SK-N-SH (cell line): ENCODE measurements at regions not wholly inside any gene's neighbourhood (a gene's known extent, or its start where the extent isn't known, plus 50 kb on each side); places are given as distances from the start of the nearest gene placed in this dataset.

Source experiments
- CTCF ChIA-PET: fragments of 300-600, 350-600 bp; formaldehyde crosslinking; extraction: SDS; loops from one replicate; lab custom pipeline; 2021; lab: Yijun Ruan, JAX
- POLR2A ChIA-PET: fragments of 350-600 bp; sonication (Branson Sonifier 250); formaldehyde crosslinking; extraction: SDS; loops from one replicate; lab custom pipeline; 2020; ENCODE audit warnings: antibody characterized with exemption, inconsistent platforms; lab: Yijun Ruan, JAX
- DNase-seq: peaks from one replicate; pipeline ENCODE4 v3.0.0; 2012
- H2AFZ ChIP-seq: fragments of 200-600 bp; sonication (generic); 2 replicates; pipeline ENCODE4 v1.8.1; 2016; ENCODE audit warnings: antibody characterized with exemption, mild to moderate bottlenecking, low read depth
- H3F3A ChIP-seq: fragments of 200-600 bp; sonication (generic); replicated peaks from 2 replicates; pipeline ENCODE3; 2016; ENCODE audit warnings: antibody characterized with exemption, mild to moderate bottlenecking; ENCODE audit not compliant: insufficient read depth
- H3K27ac ChIP-seq, 2 experiments: fragments of 200-500 bp in 1 of 2; fragments of 200-600 bp in 1 of 2; sonication (Bioruptor generic) in 1 of 2; sonication (generic), shearing (Covaris generic) in 1 of 2; 2 replicates each; pipeline versions ENCODE4 v1.5.1 to v1.6.1; 2014 to 2016; ENCODE audit warnings: low read depth in 2 of 2, inconsistent platforms in 1 of 2, low read length in 1 of 2, mild to moderate bottlenecking in 1 of 2, mixed read lengths in 1 of 2
- H3K27me3 ChIP-seq: fragments of 200-600 bp; sonication (generic), shearing (Covaris generic); 2 replicates; pipeline ENCODE4 v1.6.1; 2016; ENCODE audit warnings: mixed run types; ENCODE audit not compliant: insufficient read depth
- H3K36me3 ChIP-seq, 2 experiments: fragments of 200-500 bp in 1 of 2; fragments of 200-600 bp in 1 of 2; sonication (Bioruptor generic) in 1 of 2; sonication (generic) in 1 of 2; replicated peaks in 1 of 2; 2 replicates each; pipeline versions ENCODE3 to v1.5.1; 2014 to 2016; ENCODE audit warnings: low read length in 1 of 2, mild to moderate bottlenecking in 1 of 2; ENCODE audit not compliant: insufficient read depth in 2 of 2, control insufficient read depth in 1 of 2
- H3K4me1 ChIP-seq, 2 experiments: fragments of 200-500 bp in 1 of 2; fragments of 200-600 bp in 1 of 2; sonication (Bioruptor generic) in 1 of 2; sonication (generic), shearing (Covaris generic) in 1 of 2; 2 replicates each; pipeline versions ENCODE4 v1.5.1 to v1.6.1; 2014 to 2016; ENCODE audit warnings: low read depth in 1 of 2, low read length in 1 of 2, mixed run types in 1 of 2; ENCODE audit not compliant: insufficient read depth in 2 of 2, control insufficient read depth in 1 of 2
- H3K4me2 ChIP-seq: fragments of 200-600 bp; sonication (generic), shearing (Covaris generic); 2 replicates; pipeline ENCODE4 v1.6.1; 2017; ENCODE audit warnings: mixed run types
- H3K4me3 ChIP-seq, 2 experiments: fragments of 200-500 bp in 1 of 2; fragments of 200-600 bp in 1 of 2; sonication (Bioruptor generic) in 1 of 2; sonication (generic), shearing (Covaris generic) in 1 of 2; 2 replicates each; pipeline versions ENCODE4 v1.5.1 to v1.8.1; 2014 to 2016; ENCODE audit warnings: low read depth in 2 of 2, inconsistent platforms in 1 of 2, low read length in 1 of 2, mild to moderate bottlenecking in 1 of 2, mixed read lengths in 1 of 2, moderate library complexity in 1 of 2
- H3K79me2 ChIP-seq: fragments of 200-600 bp; sonication (generic); 2 replicates; pipeline ENCODE4 v1.8.1; 2017; ENCODE audit warnings: mild to moderate bottlenecking; ENCODE audit not compliant: insufficient read depth
- H3K9ac ChIP-seq: fragments of 200-600 bp; sonication (generic); 2 replicates; pipeline ENCODE4 v1.6.1; 2017; ENCODE audit warnings: mixed run types
- H3K9me2 ChIP-seq: fragments of 200-600 bp; sonication (generic); 2 replicates; pipeline ENCODE4 v1.6.1; 2017; ENCODE audit warnings: mixed run types
- H3K9me3 ChIP-seq: fragments of 200-600 bp; sonication (generic); 2 replicates; pipeline ENCODE4 v1.6.1; 2017; ENCODE audit warnings: mixed run types, mild to moderate bottlenecking, moderate library complexity
- H4K20me1 ChIP-seq: fragments of 200-600 bp; sonication (generic); 2 replicates; pipeline ENCODE4 v1.6.1; 2017; ENCODE audit warnings: mild to moderate bottlenecking, mixed run types; ENCODE audit not compliant: insufficient read depth
- CHD2 ChIP-seq: fragments of 150-350 bp; IDR thresholded peaks from 2 replicates; pipeline ENCODE4 v1.6.1; 2018; ENCODE audit warnings: low read length; ENCODE audit not compliant: partially characterized antibody
- EZH2phosphoT487 ChIP-seq: fragments of 200-600 bp; sonication (generic); IDR thresholded peaks from 2 replicates; pipeline ENCODE4 v1.6.1; 2017; ENCODE audit warnings: low read depth, mixed run types, mild to moderate bottlenecking, antibody characterized with exemption, moderate library complexity, borderline replicate concordance
- FOSL2 ChIP-seq: IDR thresholded peaks from 2 replicates; pipeline ENCODE4 v1.4.0; 2012; ENCODE audit warnings: low read depth, mild to moderate bottlenecking, moderate library complexity, borderline replicate concordance
- GATA2 ChIP-seq: sonication (generic); formaldehyde crosslinking; IDR thresholded peaks from 2 replicates; pipeline ENCODE4 v1.5.0; 2020; ENCODE audit warnings: mild to moderate bottlenecking, missing genetic modification reagents
- MXI1 ChIP-seq: IDR thresholded peaks from 2 replicates; pipeline ENCODE4 v1.6.1; 2012; ENCODE audit warnings: mild to moderate bottlenecking, low read depth, low read length, improper control_type of control experiment
- NRF1 ChIP-seq: IDR thresholded peaks from 2 replicates; pipeline ENCODE4 v1.6.1; 2012; ENCODE audit warnings: low read depth, mild to moderate bottlenecking, low read length
- POLR2AphosphoS5 ChIP-seq: IDR thresholded peaks from 2 replicates; pipeline ENCODE4 v1.6.1; 2012; ENCODE audit warnings: low read depth, low read length
- RAD21 ChIP-seq: IDR thresholded peaks from 2 replicates; pipeline ENCODE4 v1.6.1; 2012; ENCODE audit warnings: mild to moderate bottlenecking, low read length
- RCOR1 ChIP-seq: fragments of 150-350 bp; IDR thresholded peaks from 2 replicates; pipeline ENCODE4 v1.6.1; 2017; ENCODE audit warnings: antibody characterized with exemption, low read length
- RXRA ChIP-seq: IDR thresholded peaks from 2 replicates; pipeline ENCODE4 v1.4.0; 2012; ENCODE audit warnings: low read depth, mild to moderate bottlenecking, borderline replicate concordance
- SIN3A ChIP-seq: IDR thresholded peaks from 2 replicates; pipeline ENCODE4 v1.6.1; 2012; ENCODE audit warnings: low read depth, mild to moderate bottlenecking, low read length, moderate library complexity, borderline replicate concordance
- TAF1 ChIP-seq: IDR thresholded peaks from 2 replicates; pipeline ENCODE4 v1.6.1; 2012; ENCODE audit warnings: low read depth, mild to moderate bottlenecking, low read length, moderate library complexity, borderline replicate concordance
- TCF12 ChIP-seq: IDR thresholded peaks from 2 replicates; pipeline ENCODE4 v1.4.0; 2012
- TEAD4 ChIP-seq: IDR thresholded peaks from 2 replicates; pipeline ENCODE4 v1.4.0; 2012; ENCODE audit warnings: mild to moderate bottlenecking, borderline replicate concordance; ENCODE audit not compliant: insufficient read depth
- WGBS: methylation state at CpG from one replicate; pipeline ENCODE4 v1.1.6; 2017; ENCODE audit warnings: low lambda C conversion rate; 5-methylcytosine and 5-hydroxymethylcytosine counted together
- TF ChIP-seq, protein P1 (sequence below): IDR thresholded peaks from 2 replicates; pipeline ENCODE4 v1.6.1; 2012; ENCODE audit warnings: mild to moderate bottlenecking, low read depth, low read length, moderate library complexity
- TF ChIP-seq, protein P2 (sequence below): fragments of 150-350 bp; IDR thresholded peaks from 2 replicates; pipeline ENCODE4 v1.6.1; 2017; ENCODE audit warnings: antibody characterized with exemption, low read length, low read depth, borderline replicate concordance
- TF ChIP-seq, protein P3 (sequence below): IDR thresholded peaks from 2 replicates; pipeline ENCODE4 v1.4.0; 2012; ENCODE audit warnings: low read depth, borderline replicate concordance

- H3K9me2 ChIP-seq: no peaks in the 10 kb centered on the region
- CTCF ChIA-PET: no interaction called here
- DNase-seq: no peak
- 11% methylated on average over 4 of the region's 4 CpGs for WGBS
- POLR2A ChIA-PET: no interaction called here
- TF ChIP-seq GATA2: no peak
- TF ChIP-seq TCF12: no peak
- TF ChIP-seq, protein P1, sequence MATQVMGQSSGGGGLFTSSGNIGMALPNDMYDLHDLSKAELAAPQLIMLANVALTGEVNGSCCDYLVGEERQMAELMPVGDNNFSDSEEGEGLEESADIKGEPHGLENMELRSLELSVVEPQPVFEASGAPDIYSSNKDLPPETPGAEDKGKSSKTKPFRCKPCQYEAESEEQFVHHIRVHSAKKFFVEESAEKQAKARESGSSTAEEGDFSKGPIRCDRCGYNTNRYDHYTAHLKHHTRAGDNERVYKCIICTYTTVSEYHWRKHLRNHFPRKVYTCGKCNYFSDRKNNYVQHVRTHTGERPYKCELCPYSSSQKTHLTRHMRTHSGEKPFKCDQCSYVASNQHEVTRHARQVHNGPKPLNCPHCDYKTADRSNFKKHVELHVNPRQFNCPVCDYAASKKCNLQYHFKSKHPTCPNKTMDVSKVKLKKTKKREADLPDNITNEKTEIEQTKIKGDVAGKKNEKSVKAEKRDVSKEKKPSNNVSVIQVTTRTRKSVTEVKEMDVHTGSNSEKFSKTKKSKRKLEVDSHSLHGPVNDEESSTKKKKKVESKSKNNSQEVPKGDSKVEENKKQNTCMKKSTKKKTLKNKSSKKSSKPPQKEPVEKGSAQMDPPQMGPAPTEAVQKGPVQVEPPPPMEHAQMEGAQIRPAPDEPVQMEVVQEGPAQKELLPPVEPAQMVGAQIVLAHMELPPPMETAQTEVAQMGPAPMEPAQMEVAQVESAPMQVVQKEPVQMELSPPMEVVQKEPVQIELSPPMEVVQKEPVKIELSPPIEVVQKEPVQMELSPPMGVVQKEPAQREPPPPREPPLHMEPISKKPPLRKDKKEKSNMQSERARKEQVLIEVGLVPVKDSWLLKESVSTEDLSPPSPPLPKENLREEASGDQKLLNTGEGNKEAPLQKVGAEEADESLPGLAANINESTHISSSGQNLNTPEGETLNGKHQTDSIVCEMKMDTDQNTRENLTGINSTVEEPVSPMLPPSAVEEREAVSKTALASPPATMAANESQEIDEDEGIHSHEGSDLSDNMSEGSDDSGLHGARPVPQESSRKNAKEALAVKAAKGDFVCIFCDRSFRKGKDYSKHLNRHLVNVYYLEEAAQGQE: no peak
- TF ChIP-seq FOSL2: no peak
- no peak for TF ChIP-seq POLR2AphosphoS5
- no peak for TF ChIP-seq RAD21
- TF ChIP-seq, protein P2, sequence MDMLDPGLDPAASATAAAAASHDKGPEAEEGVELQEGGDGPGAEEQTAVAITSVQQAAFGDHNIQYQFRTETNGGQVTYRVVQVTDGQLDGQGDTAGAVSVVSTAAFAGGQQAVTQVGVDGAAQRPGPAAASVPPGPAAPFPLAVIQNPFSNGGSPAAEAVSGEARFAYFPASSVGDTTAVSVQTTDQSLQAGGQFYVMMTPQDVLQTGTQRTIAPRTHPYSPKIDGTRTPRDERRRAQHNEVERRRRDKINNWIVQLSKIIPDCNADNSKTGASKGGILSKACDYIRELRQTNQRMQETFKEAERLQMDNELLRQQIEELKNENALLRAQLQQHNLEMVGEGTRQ: no peak
- TF ChIP-seq, protein P3, sequence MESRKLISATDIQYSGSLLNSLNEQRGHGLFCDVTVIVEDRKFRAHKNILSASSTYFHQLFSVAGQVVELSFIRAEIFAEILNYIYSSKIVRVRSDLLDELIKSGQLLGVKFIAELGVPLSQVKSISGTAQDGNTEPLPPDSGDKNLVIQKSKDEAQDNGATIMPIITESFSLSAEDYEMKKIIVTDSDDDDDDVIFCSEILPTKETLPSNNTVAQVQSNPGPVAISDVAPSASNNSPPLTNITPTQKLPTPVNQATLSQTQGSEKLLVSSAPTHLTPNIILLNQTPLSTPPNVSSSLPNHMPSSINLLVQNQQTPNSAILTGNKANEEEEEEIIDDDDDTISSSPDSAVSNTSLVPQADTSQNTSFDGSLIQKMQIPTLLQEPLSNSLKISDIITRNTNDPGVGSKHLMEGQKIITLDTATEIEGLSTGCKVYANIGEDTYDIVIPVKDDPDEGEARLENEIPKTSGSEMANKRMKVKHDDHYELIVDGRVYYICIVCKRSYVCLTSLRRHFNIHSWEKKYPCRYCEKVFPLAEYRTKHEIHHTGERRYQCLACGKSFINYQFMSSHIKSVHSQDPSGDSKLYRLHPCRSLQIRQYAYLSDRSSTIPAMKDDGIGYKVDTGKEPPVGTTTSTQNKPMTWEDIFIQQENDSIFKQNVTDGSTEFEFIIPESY: no peak
- TF ChIP-seq TEAD4: no peak
- TF ChIP-seq SIN3A: no peak
- no peak for TF ChIP-seq MXI1
- TF ChIP-seq TAF1: no peak
- TF ChIP-seq RXRA: no peak
- no peak for TF ChIP-seq RCOR1
- no peak for TF ChIP-seq NRF1
- no peak for TF ChIP-seq EZH2phosphoT487
- no peak for TF ChIP-seq CHD2
- no peaks in the 10 kb centered on the region for H3K4me1 ChIP-seq
- no peaks in the 10 kb centered on the region for H3K36me3 ChIP-seq
- H2AFZ ChIP-seq: no peak overlapping the region
- H4K20me1 ChIP-seq: no peaks in the 10 kb centered on the region
- H3F3A ChIP-seq: no peaks in the 10 kb centered on the region
- H3K27me3 ChIP-seq: no peaks in the 10 kb centered on the region
- H3K9me3 ChIP-seq: no peaks in the 10 kb centered on the region
- no peaks in the 10 kb centered on the region for H3K79me2 ChIP-seq
- H3K27ac ChIP-seq: no peak overlapping the region
- H3K4me2 ChIP-seq: no peak overlapping the region
- no peak overlapping the region for H3K4me3 ChIP-seq
- no peak overlapping the region for H3K9ac ChIP-seq
These were observed 124.5 kb upstream of the ATP10A start for GRCh38 chr15:25987638-25988037.
